SW 1271 (cell line): ENCODE measurements at regions not wholly inside any gene's neighbourhood (a gene's known extent, or its start where the extent isn't known, plus 50 kb on each side); places are given as distances from the start of the nearest gene placed in this dataset.

Experiments used
- DNase-seq, 2 experiments: peaks; one replicate each; lab custom pipeline; 2025; lab: John Stamatoyannopoulos, UW

DNA sequence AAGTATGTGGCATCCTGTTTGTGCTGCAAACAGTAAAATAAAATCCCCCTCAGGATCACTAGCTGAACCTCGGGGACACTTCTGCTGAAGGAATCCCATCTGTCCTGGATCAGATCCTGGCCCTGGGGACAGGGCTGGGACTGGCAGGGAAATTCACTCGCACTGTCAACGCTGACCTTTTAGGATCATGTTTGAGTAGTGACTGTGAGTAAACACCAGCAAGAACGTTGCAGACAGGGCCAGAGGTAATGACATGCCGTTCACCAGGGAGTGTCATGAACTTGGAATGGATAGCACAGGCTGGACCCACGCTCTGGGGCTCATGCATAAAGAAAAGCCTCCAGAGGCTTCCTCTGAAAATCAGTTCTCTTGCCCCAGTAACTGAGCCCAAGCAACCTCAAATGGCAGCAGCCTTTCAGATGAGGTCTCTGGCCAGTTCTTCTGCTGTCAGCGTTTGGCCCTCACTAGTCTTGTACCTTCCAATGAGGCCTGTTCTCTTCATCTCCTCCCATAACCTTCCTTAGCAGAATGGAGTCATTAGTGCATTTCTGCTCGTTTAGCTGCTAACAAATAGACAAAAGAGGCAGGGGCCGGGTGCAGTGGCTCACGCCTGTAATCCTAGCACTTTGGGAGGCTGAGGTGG is 51.0 kb upstream of the BARX2 start:
- no peak for DNase-seq

DNA sequence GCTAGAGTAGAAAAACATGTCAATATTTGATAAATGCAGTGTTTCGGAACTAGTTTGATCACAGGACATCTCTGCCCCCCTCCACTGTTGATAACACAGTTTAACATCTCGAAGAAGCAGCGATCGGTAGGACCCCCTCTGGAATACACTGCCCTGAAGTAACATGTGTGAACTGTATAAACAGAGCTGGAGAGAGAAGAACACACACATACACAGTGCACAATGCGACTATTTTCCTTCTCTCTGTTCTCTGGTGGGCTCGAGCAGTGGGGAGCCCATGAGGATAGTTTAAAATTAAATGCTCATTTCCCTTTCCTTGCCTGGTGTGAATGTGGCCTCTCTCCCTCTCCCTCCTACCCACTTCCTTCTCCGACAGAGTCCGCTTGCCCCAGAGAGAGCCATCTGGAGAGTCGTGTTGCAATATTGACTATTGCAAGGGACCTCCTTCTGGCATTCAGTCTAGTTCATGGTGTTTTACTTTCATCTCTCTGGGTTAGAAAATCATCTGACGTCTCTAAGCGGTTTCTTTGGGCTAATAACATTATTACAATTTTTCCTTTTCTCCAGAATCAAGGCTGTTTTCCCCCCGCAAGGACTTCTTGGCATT is 51.6 kb upstream of the BARX2 start:
- no peak for DNase-seq

DNA sequence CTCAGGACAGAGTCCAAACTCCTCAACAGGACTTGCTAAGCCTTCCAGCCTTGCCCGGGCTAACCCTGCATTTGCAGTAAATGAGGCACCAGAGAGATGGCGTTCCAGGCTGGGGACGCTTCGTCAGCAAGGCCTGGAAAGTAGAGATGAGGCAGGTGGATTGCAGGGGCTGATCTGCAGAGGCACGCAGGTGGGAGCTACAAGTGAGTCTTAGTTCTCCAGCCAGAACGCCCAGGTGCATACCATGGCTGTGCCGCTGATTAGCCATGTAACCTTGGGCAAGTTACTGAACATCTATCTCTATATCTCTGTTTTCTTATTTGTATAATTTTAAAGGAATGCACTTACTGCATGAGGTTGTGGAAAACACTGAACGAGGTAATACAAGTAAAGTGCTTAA is 52.7 kb upstream of the BARX2 start:
- no peak for DNase-seq

DNA sequence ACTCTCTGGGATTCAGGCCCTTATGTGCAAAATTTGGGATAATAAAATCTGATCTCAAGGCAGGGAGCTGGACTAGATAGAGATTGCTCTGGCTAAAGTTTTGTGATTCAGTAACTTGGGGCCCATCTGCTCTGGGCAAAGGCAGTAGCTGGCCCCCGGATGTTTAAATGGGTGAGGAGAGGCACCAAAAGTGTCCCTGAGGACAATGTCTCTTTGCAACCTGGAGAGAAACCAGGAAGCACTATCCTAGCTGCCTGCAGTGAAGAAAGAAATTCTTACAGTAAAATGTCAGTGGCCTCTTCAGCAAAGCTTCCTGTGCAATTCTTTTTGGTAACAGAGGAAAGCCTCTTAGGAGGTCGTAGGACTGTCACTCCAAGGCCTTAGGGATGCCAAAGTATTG is 54.6 kb upstream of the BARX2 start:
- no peak for DNase-seq

DNA sequence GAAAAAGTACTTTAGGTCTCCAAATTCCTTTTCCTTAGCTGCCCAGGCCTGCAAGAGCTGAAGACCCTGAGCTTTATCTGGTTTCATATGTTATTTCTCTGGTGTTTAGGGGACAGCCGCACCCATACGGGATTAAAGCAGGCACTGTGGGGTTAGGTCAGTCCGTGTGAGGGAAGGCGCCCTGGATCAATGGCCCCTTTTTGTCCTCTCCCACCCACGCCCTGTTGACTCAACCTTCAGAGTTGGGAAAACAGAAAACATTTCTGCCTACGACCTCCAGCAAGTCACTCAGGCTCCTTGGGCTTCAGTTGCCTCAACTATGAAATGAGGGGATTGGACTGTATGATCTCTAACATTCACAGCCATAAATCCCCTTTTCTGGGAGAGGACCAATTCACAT is 55.2 kb upstream of the BARX2 start:
- DNase-seq = no peak

DNA sequence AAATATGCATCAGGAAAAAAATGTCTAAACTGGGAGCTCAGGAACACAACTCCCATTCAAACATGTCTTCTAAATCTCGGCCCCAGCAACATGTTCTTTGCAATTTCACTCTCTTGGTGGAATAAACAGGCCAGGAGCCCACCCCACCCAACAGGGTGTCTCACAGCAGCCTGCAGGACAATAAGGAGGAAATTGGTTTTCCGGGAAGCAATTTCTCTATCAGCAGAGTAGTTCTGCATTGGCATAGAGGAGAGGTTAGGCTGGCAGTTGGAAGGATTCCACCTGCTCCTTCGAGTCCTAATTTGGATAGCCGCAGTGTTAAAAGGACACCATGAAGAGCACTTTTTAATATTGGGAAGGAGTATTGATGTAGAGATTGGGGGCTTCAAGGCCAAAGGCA is 55.9 kb upstream of the BARX2 start:
- no peak for DNase-seq

DNA sequence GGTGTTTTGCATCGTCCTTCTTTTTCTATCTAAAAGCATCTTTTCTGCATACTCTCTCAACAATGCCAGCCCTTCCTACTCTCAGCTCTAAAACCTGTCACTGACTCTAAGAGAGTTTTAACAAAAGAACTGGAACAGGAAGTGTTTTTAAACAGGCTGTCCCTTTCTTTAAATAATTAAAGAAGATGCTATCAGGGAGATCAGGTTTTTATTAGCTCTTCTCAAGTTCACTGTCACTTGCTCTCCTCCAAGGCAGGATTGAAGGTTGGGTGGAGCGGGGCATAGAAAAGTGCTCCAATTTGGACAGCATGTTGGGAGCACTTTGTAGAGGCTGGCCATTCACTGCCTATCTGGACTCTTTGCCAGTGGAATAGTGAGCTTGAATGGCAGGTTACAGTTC is 56.4 kb upstream of the BARX2 start:
- no peak for DNase-seq

DNA sequence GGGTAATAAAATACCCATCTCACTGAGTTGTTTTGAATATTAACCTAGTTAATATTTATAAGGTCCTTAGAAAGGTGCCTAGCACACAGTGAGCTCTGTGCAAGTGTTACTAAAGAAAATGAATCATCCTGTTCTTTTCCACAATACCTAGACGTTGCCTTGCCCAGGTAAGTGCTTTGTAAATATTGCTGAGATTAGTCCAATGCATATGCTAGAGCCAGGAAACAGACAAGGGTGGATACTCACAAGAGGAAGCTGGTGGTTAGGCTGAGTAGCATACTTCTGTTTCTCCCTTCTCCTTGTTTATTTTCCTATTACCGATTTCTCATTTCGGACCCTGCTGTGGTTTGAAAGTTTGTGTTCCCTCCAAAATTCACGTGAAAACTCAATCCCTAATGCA is 58.1 kb upstream of the BARX2 start:
- no peak for DNase-seq

DNA sequence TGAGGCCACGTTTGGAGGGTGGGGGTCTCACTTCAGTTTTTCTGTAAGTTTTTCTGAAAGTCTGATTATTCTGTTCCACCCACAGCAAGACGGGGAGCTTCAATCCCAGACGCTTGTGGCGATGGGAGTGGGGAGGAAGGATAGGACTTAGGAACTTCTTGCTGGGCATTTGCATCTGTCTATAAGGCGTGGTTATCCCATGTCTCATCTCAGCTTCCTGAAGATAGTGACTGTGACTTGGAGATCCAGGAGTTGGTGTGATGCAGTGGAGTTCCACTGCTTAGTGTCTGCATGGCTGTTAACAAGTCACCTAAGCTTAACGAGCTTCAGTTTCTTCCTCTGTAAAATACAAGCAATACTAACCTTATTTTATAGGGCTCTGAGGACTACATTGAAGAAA is 58.9 kb upstream of the BARX2 start:
- no peak for DNase-seq

DNA sequence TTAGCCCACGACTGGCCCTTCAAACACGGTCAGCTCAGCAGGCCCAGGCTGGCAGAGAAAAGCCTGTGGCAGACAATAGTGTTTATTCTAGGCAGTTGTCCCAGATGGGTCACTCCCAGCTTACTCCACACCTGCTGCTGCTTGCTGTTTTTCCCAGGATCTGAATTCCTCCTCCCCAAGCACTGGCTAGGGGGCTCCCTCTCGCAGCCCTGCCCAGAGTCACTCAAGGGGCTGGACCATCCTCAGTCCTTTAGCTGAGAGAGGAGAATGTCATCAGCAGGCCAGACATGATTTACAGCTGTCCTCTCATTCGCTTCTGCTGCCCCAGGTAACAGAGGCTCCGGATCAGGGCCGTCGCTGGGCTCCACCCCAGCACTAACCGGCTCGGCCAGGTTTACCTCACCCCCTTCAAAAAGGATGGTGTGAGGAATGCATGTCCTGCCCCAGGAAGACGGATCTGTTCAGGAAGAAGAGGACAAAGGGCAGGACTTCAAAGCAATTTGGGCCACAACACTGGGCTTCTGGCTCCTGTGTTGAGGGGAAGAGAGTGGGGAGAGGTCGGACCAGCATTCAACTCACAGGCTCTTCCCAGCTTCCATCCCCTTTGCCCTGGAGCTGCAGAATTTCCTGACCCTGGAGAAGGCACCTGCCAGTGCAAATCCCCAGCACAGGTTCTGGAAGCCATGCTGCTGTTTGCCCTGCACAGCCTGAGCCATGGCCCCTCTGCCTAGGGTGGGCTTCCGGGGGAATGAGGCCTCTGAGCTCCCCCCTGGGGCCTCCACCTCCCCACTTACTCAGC is 59.7 kb upstream of the BARX2 start:
- no peak for DNase-seq

DNA sequence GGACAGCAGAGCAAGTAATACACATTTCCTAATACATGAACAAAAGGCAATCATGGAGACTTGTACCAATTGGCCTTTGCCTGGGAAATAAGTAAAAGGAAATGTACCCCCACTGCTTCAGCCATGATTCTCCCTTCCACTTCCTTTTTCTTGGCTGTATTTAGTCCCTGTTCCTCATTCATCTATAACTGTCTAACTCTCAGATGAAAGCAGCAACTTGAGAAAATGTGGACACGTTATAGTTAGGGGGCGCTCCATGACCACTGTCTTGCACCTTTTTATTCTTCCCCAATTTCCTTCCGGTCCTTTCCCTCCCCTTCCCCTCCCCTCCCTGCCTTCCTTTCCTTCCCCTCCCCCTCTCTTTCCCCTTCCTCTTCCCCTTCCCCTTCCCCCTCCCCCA is 61.3 kb upstream of the BARX2 start:
- no peak for DNase-seq

DNA sequence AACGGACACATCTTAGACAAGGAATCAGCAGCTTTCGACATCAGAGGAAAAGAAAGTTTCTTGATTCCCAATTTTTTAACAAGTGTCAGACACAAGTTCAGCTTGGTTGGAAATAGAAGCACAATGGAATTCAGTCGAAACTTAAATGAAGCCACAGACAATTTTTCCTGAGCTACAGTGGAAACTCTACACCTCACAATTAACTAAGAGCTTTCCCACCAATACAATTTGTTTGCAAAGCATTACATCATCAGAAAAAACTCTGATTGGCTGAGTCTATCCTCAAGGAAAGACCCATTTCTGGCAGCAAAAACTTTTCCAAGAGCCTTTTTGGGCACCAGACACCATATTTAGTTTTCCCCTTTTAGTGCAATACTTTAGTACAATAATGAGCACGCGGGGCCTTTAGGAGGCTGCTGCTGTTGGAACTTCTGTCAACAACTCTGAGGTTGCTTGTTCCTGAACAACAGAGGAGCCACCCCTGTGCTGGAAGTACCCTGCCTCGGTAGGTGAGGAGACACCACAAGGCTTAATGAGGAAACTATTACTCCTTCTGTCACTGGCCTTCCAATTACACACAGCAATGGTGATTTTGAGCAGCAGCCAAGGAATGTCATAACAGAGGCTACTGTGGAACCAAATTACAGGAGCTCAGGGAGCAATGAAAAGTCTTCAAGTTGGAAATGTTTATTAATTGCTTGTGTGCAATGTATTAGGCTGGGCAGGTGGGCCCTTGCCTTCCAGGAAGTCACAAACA is 61.9 kb upstream of the BARX2 start:
- DNase-seq = no peak

DNA sequence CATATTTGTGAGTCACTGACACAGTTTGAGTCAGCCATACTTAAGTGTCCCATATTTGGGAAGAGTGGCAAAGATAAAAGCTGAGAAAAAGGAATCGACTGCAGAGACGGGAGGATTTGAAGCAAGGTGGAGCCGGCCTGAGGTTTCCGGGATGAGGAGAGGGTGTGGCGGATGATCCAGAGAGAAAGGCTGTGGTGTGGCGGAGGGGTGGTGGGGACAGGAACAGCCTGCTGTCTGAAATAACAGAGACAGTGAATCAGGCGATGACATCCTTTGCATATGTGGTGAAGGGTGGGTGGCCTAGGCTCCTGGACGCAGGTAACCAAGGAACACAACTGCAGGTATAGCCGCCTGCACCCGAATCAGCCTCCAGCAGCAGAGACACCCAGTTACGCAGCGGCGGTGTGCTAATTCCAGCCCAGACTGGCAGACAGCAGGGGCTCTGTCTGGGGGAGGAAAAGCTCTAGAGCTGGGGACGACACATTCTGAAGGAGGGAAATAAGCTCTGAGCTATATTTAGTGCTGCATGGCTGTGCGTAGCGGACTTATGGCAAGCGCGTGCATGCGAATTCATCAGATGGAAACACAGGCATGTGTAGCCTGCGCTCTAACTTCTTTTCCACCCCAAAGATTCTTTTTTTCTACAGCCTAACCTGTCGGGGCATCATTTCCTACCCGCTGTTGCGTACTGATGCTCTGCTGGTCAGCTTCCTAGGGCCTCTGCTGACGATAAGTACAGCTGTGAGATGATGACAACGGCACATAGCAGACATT is 62.7 kb upstream of the BARX2 start:
- no peak for DNase-seq

DNA sequence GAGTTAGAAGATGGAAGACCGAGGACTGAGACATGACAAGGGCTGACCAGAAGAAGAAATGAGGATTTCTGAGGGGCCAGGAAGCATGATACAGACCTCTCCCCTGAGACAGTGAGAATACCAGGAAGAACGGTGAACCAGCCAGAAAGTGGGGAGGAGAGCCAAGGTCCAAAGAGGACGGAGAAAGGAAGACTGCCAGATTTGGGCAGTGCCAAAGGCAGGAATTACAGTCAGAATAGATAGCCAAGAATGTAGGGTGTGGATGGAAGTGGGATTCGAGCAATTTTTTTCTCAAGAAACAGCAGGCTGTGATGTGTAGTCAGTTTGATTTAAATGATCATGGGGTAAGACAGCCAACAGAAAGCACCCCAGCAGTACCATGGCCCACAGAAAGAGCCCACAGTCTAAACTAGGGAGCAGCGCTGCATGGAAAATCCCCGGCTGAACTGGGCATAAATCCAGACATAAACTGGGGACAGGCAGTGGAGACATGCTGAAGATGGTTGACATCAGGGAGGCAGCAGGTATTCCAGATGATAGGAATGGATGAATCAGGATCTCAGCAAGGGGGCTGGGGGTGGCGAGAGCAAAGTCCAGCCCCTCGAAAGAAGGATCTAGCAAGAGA is 67.3 kb upstream of the BARX2 start:
- DNase-seq = no peak

DNA sequence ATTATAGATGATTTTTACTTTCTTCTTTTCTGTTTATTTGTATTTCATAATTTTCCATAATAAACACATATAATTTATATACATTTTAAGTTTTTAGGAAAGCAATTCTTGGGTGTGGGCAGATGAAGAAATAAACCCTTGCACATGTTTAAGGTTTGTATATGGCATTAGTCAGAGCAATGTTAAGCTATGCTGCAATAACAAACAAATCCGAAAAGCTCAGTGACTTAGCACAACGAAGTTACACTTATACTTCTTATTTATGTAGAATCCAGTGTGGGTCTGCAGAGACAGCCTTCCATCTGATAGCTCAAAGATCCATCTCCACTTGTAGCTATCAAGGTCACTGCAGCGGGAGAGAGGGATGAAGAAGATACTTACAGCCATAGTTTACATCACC is 68.5 kb upstream of the BARX2 start:
- DNase-seq = no peak

DNA sequence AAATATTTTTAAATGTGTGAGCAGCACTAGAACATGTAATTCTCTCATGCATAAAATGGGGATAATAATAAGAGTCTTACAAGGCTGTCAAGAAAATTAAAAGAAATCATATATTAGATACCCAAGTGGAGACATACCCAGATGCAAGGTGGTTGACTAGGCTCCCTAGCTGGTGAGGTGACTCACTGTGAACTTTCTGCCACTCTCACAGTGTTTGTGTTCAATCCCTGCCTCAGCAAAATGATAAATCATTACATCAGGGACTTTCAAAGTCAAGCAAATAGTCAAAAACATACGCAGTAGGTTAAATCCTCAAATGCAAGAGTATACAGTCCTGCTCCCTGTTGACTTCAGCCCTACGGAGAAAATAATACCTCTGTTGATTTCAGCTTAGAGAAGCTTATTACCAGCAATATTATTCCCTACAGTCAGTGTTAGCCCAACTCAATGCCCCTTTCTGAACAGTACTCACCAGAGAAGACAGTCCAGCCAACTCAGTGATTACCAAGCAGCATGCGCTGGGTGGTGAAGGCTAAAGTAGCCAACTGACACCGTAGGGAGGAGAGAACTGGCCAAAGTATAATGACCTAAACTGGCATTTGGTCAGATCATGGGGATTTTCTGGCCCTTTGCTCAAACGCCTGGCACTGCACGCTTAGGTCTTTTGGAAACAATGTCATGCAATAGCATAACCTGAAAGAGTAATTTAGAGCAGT is 73.1 kb upstream of the BARX2 start:
- no peak for DNase-seq

DNA sequence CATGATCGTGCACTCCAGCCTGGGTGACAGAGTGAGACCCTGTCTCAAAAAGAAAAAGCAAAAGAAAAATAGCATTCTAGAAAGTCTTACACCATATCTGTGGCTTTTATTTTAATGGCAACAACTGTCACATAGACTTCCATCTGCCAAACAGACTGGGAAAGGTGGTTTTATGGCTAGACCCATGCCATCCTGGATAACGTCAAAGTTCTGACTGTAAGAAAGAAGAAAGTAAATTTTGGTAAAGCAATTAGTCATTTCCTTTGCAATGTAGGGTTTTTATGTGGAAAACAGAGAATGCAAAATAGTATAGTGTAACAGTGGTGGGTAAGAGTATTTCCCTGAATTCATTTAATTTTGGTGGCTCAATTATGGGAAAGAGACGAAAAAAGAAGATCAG is 75.5 kb upstream of the BARX2 start:
- no peak for DNase-seq

DNA sequence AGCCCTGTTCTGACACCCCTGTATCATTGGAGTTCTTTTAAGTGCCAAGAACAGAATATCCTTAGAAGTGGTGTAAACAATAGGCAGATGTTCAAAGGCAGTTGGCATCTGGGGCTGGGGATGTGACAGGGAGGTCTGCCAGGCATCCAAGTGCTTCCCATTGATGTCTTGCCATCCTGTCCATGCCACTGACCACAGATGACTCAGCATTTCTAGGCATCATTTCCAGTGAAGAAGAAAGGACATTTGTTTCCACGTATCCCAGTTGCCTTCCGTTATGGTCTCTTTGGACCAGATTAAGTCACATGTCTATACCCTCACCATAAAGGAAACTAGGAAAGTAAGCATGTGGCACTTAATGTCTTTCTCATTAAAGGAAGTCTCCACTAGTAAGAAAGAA is 76.7 kb upstream of the BARX2 start:
- DNase-seq = no peak

DNA sequence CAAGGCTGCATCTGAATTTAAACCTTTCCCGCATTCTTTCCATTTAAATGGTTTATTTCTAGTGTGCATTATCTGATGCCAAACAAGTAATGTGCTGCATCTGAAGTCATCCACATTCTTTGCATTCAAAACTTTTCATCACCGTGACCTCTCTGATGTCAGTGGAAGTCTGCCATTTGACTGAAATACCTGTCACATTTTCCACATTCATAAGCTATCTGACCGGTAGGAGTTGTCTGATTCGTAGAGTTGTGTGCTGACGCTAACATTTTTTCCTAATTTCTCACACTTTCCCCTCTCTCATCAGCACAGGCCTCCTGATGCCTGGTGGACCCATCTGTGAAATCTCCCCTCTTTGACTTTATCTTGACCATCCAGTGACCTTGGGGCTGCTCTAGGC is 79.9 kb upstream of the BARX2 start:
- DNase-seq = no peak

DNA sequence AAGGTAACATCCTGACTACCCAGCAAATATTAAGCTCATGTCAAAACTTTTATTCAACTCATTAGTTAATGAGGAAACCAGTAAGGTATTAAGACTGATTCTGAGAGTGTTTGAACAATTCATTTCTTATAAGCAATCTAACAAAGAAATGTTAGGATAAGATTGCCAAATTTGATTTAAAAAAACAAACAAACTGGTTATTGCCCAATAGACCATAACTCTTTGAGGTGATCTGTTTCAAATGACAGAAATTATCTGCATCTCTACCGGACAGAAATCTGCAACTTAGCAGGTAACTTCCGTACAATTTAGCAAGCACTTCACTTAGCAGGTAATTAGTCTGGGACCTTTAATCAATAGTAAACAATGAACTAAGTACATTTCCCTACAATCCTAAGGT is 82.9 kb upstream of the BARX2 start:
- no peak for DNase-seq

DNA sequence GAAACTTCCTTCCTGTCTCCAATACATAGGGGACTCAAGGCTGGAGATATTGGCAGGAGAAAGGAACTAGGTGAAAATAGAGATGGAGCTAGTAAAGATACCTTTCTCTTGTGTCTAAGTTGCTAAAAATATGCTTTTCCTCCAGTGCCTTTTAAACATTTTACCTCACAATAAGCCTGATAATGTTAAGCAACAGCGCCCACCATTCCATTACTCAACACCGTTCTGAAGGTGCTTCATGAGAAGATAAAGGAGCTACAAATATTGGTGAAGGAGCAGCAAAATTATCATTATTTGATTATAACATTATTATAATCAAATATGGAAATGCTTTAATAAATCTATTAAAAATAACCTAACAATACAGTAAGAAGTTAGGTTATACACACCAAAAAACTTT is 83.6 kb upstream of the BARX2 start:
- DNase-seq = no peak
